HCT116 (cell line): ENCODE measurements at regions not wholly inside any gene's neighbourhood (a gene's known extent, or its start where the extent isn't known, plus 50 kb on each side); places are given as distances from the start of the nearest gene placed in this dataset.

Experiments
- ATAC-seq: fragments of 200-7000 bp; cut with Tn5 transposase; 2 replicates; pipeline ENCODE4 v1.9.1; 2020; ENCODE audit warnings: mild to moderate bottlenecking, moderate library complexity
- BruUV-seq: library from RNA; stranded (reverse); fragments of 400-500 nt; replicated peaks from 2 replicates; lab custom pipeline; 2021; lab: Mats Ljungman, UMichigan
- CTCF ChIA-PET: fragments of 300-600 bp; sonication (Branson Sonifier 250); formaldehyde crosslinking; loops from one replicate; lab custom pipeline; 2021; ENCODE audit warnings: antibody characterized with exemption; lab: Charles Lee
- POLR2A ChIA-PET: fragments of 300-600, 350-600 bp; sonication (Branson Sonifier 250); formaldehyde crosslinking; loops from one replicate; lab custom pipeline; 2021; ENCODE audit warnings: antibody characterized with exemption; lab: Charles Lee
- RAD21 ChIA-PET, 2 experiments: fragments of 300-600 bp; sonication (Branson Sonifier 250); formaldehyde crosslinking; loops; one replicate each; lab custom pipeline; 2023; ENCODE audit warnings: low total read pairs in 2 of 2; ENCODE audit not compliant: uncharacterized antibody in 2 of 2, unreplicated experiment in 2 of 2, low non-redundant PET in 1 of 2; lab: Charles Lee
- DNase-seq: peaks from one replicate; pipeline ENCODE4 v3.0.0-alpha.2; 2010; ENCODE audit warnings: low read depth, low spot score
- H2AFZ ChIP-seq: fragments of 200-600 bp; shearing (Covaris generic), sonication (generic); 2 replicates; pipeline ENCODE4 v1.6.1; 2017; ENCODE audit warnings: low read depth, mixed run types, mixed read lengths, antibody characterized with exemption, low read length; ENCODE audit not compliant: poor library complexity, severe bottlenecking
- H3K27ac ChIP-seq: 2 replicates; pipeline ENCODE4 v1.5.1; 2012; ENCODE audit warnings: low read depth, low read length
- H3K27me3 ChIP-seq: fragments of 200-600 bp; sonication (generic); 2 replicates; pipeline ENCODE4 v1.6.1; 2016; ENCODE audit warnings: mixed run types, low read length, mixed read lengths; ENCODE audit not compliant: insufficient read depth
- H3K36me3 ChIP-seq, 2 experiments: fragments of 200-500 bp in 1 of 2; fragments of 200-600 bp in 1 of 2; sonication (Bioruptor generic) in 1 of 2; sonication (generic) in 1 of 2; 2 replicates each; pipeline versions ENCODE4 v1.5.1 to v1.6.1; 2014 to 2016; ENCODE audit warnings: low read length in 2 of 2, inconsistent platforms in 1 of 2, mixed read lengths in 1 of 2, mixed run types in 1 of 2; ENCODE audit not compliant: insufficient read depth in 2 of 2, control insufficient read depth in 1 of 2
- H3K4me1 ChIP-seq, 2 experiments: fragments of 200-600 bp in 1 of 2; sonication (generic) in 1 of 2; 2 replicates each; pipeline versions ENCODE4 v1.5.1 to v1.6.1; 2012 to 2017; ENCODE audit warnings: low read length in 2 of 2, inconsistent platforms in 1 of 2, mild to moderate bottlenecking in 1 of 2, mixed read lengths in 1 of 2, mixed run types in 1 of 2, moderate library complexity in 1 of 2; ENCODE audit not compliant: insufficient read depth in 2 of 2, control insufficient read depth in 1 of 2
- H3K4me2 ChIP-seq: fragments of 200-600 bp; sonication (generic); 2 replicates; pipeline ENCODE4 v1.6.1; 2017; ENCODE audit warnings: mixed run types, low read length, mixed read lengths
- H3K4me3 ChIP-seq, 2 experiments: fragments of 200-600 bp in 1 of 2; sonication (generic) in 1 of 2; replicated peaks in 1 of 2; 2 replicates each; pipeline ENCODE4 v1.5.1; 2011 to 2016; ENCODE audit warnings: low read length in 2 of 2, control low read depth in 1 of 2, low read depth in 1 of 2, mild to moderate bottlenecking in 1 of 2, mixed read lengths in 1 of 2, mixed run types in 1 of 2
- H3K79me2 ChIP-seq: fragments of 200-600 bp; sonication (generic); 2 replicates; pipeline ENCODE4 v1.6.1; 2017; ENCODE audit warnings: mild to moderate bottlenecking, mixed run types, low read length, moderate library complexity, mixed read lengths; ENCODE audit not compliant: insufficient read depth
- H3K9ac ChIP-seq: fragments of 200-600 bp; sonication (generic); 2 replicates; pipeline ENCODE4 v1.6.1; 2016; ENCODE audit warnings: low read length, mixed read lengths
- H3K9me2 ChIP-seq: fragments of 200-600 bp; sonication (generic), shearing (Covaris generic); 2 replicates; pipeline ENCODE4 v1.6.1; 2017; ENCODE audit warnings: mixed run types, mild to moderate bottlenecking, moderate library complexity; ENCODE audit not compliant: insufficient read depth
- H3K9me3 ChIP-seq, 2 experiments: fragments of 200-500 bp in 1 of 2; fragments of 200-600 bp in 1 of 2; sonication (Bioruptor generic) in 1 of 2; sonication (generic) in 1 of 2; 2 replicates each; pipeline ENCODE4 v1.6.1; 2014 to 2017; ENCODE audit warnings: low read length in 2 of 2, mixed read lengths in 2 of 2, inconsistent platforms in 1 of 2, low read depth in 1 of 2, mild to moderate bottlenecking in 1 of 2, mixed run types in 1 of 2, moderate library complexity in 1 of 2; ENCODE audit not compliant: control insufficient read depth in 1 of 2, insufficient read depth in 1 of 2
- H4K20me1 ChIP-seq: fragments of 200-600 bp; sonication (generic), shearing (Covaris generic); 2 replicates; pipeline ENCODE4 v1.6.1; 2017; ENCODE audit warnings: mixed run types, mild to moderate bottlenecking, moderate library complexity; ENCODE audit not compliant: insufficient read depth
- ATF3 ChIP-seq: IDR thresholded peaks from 2 replicates; pipeline ENCODE4 v1.6.1; 2012
- CBX3 ChIP-seq: IDR thresholded peaks from 2 replicates; pipeline ENCODE4 v1.6.1; 2012; ENCODE audit warnings: low read depth
- CEBPB ChIP-seq: IDR thresholded peaks from 2 replicates; pipeline ENCODE4 v1.6.1; 2012; ENCODE audit warnings: low read depth
- CTCF ChIP-seq, 3 experiments: fragments of 200-600 bp in 1 of 3; sonication (generic) in 1 of 3; IDR thresholded peaks in 2 of 3; conservative IDR thresholded peaks in 1 of 3; 2 replicates each; pipeline ENCODE4 v1.5.1; 2012 to 2017; ENCODE audit warnings: low read depth in 2 of 3, low read length in 2 of 3, antibody characterized with exemption in 1 of 3, borderline replicate concordance in 1 of 3, control low read depth in 1 of 3, mild to moderate bottlenecking in 1 of 3, mixed read lengths in 1 of 3, mixed run types in 1 of 3, moderate library complexity in 1 of 3; ENCODE audit not compliant: insufficient read depth in 1 of 3
- EGR1 ChIP-seq: IDR thresholded peaks from 2 replicates; pipeline ENCODE4 v1.6.1; 2012; ENCODE audit warnings: low read depth
- EZH2 ChIP-seq: fragments of 200-600 bp; sonication (generic); IDR thresholded peaks from 2 replicates; pipeline ENCODE4 v1.6.1; 2017; ENCODE audit warnings: antibody characterized with exemption, mixed run types
- EZH2phosphoT487 ChIP-seq: fragments of 200-600 bp; IDR thresholded peaks from 2 replicates; pipeline ENCODE4 v1.6.1; 2018; ENCODE audit warnings: antibody characterized with exemption, borderline replicate concordance
- FOSL1 ChIP-seq: IDR thresholded peaks from 2 replicates; pipeline ENCODE4 v1.6.1; 2012; ENCODE audit warnings: low read depth
- JUND ChIP-seq: IDR thresholded peaks from 2 replicates; pipeline ENCODE4 v1.6.1; 2012
- MAX ChIP-seq: IDR thresholded peaks from 2 replicates; pipeline ENCODE4 v1.6.1; 2012
- POLR2A ChIP-seq: IDR thresholded peaks from 2 replicates; pipeline ENCODE4 v1.7.0; 2011; ENCODE audit warnings: borderline replicate concordance; ENCODE audit not compliant: insufficient read depth, insufficient read length; ENCODE audit errors: extremely low read depth
- POLR2AphosphoS5 ChIP-seq: IDR thresholded peaks from 2 replicates; pipeline ENCODE4 v1.6.1; 2011; ENCODE audit warnings: mild to moderate bottlenecking, low read depth, low read length, moderate library complexity
- RAD21 ChIP-seq: IDR thresholded peaks from 2 replicates; pipeline ENCODE4 v1.6.1; 2012; ENCODE audit warnings: low read depth, mild to moderate bottlenecking
- REST ChIP-seq: IDR thresholded peaks from 2 replicates; pipeline ENCODE4 v1.6.1; 2012; ENCODE audit warnings: low read depth
- SIN3A ChIP-seq: IDR thresholded peaks from 2 replicates; pipeline ENCODE4 v1.6.1; 2012; ENCODE audit warnings: low read depth
- SP1 ChIP-seq: IDR thresholded peaks from 2 replicates; pipeline ENCODE4 v1.6.1; 2012; ENCODE audit warnings: low read depth
- SRF ChIP-seq: IDR thresholded peaks from 2 replicates; pipeline ENCODE4 v1.6.1; 2012; ENCODE audit warnings: low read depth
- TCF7L2 ChIP-seq: IDR thresholded peaks from 2 replicates; pipeline ENCODE4 v1.7.0; 2011; ENCODE audit warnings: borderline replicate concordance, inconsistent platforms; ENCODE audit not compliant: insufficient read depth, insufficient read length; ENCODE audit errors: extremely low read depth
- ZFX ChIP-seq: fragments of 450-650 bp; IDR thresholded peaks from 2 replicates; pipeline ENCODE4 v1.6.1; 2017
- ZNF274 ChIP-seq: fragments of 200-500 bp; sonication (Bioruptor generic); IDR thresholded peaks from 2 replicates; pipeline ENCODE4 v1.6.1; 2014; ENCODE audit warnings: mild to moderate bottlenecking, low read depth, low read length, inconsistent platforms
- intact Hi-C: fragments of 100-400 bp; cut with micrococcal nuclease; formaldehyde crosslinking; loops from 2 replicates; pipeline ENCODE4 v1.10.0; 2022

- Histone ChIP-seq H3K4me2 (no peak overlapping the region), H3K36me3 (no peaks in the 10 kb centered on the region), H3K4me1 (no peaks in the 10 kb centered on the region), H3K27ac (no peak overlapping the region), H2AFZ (no peak overlapping the region), H3K4me3 (no peak overlapping the region), H3K9ac (no peak overlapping the region), H3K79me2 (no peaks in the 10 kb centered on the region), H3K9me2 (no peaks in the 10 kb centered on the region), H3K27me3 (peaks cover 10% of the 10 kb centered on the region), H3K9me3 (no peaks in the 10 kb centered on the region), H4K20me1 (no peaks in the 10 kb centered on the region)
- intact Hi-C loops, result no loop called here
- RAD21 ChIA-PET, result no interaction called here
- ATAC-seq (no peak), DNase-seq (no peak)
- CTCF ChIA-PET, result no interaction called here
- no peak for TF ChIP-seq ATF3
- TF ChIP-seq EZH2, result no peak
- TF ChIP-seq CTCF (IDR thresholded peaks at IDR 0.05 in 2 of 3, conservative IDR thresholded peaks at IDR 0.05 in 1 of 3; ENCODE audit: borderline replicate concordance in 1 of 3, insufficient read depth in 1 of 3, low read depth in 2 of 3, low read length in 2 of 3), result no peak
- no peak for TF ChIP-seq REST
- TF ChIP-seq SP1, result no peak
- no peak for TF ChIP-seq TCF7L2
- TF ChIP-seq MAX, result no peak
- TF ChIP-seq POLR2A, result no peak
- TF ChIP-seq ZFX, result no peak
- no peak for TF ChIP-seq EZH2phosphoT487
- TF ChIP-seq POLR2AphosphoS5, result no peak
- no peak for TF ChIP-seq CEBPB
- no peak for TF ChIP-seq CBX3
- TF ChIP-seq EGR1, result no peak
- TF ChIP-seq SIN3A, result no peak
- TF ChIP-seq JUND, result no peak
- no peak for TF ChIP-seq FOSL1
- no peak for TF ChIP-seq ZNF274
- TF ChIP-seq RAD21, result no peak
- TF ChIP-seq SRF, result no peak
- POLR2A ChIA-PET, result no interaction called here
- BruUV-seq, result no TSS peak
These were observed 509.9 kb upstream of the SYNCRIP start for GRCh38 chr6:86152546-86152945.
